K562 (cell line): ENCODE measurements at regions not wholly inside any gene's neighbourhood (a gene's known extent, or its start where the extent isn't known, plus 50 kb on each side); places are given as distances from the start of the nearest gene placed in this dataset.

ENCODE experiments used
- ATAC-seq: fragments of 200-7000 bp; cut with Tn5 transposase; 3 replicates; pipeline ENCODE4 v1.9.1; 2020; ENCODE audit warnings: moderate library complexity
- BruUV-seq: library from RNA; stranded (reverse); fragments of 400-500 nt; replicated peaks from 2 replicates; lab custom pipeline; 2021; lab: Mats Ljungman, UMichigan
- CTCF ChIA-PET: fragments of 300-600 bp; formaldehyde crosslinking; extraction: SDS; loops from one replicate; lab custom pipeline; 2021; ENCODE audit warnings: low intra/inter-chr PET ratio; lab: Yijun Ruan, JAX
- POLR2A ChIA-PET: fragments of 300-600, 350-650 bp; sonication (Branson Sonifier 250); formaldehyde crosslinking; extraction: SDS; loops from one replicate; lab custom pipeline; 2021; ENCODE audit warnings: antibody characterized with exemption, inconsistent platforms; lab: Yijun Ruan, JAX
- DNase-seq, 4 experiments: peaks; one replicate each; pipeline versions ENCODE4 v3.0.0 to v3.0.0-alpha.2; 2011 to 2018; ENCODE audit warnings: low spot score in 3 of 4, mixed read lengths in 3 of 4; ENCODE audit errors: extremely low read depth in 1 of 4
- FAIRE-seq: peaks from 2 replicates; lab custom pipeline; 2011; peaks lifted over from hg19 to GRCh38; lab: Jason Lieb, UNC
- H2AFZ ChIP-seq: 2 replicates; pipeline ENCODE4 v1.6.0; 2011; ENCODE audit warnings: low read depth, low read length, control low read depth, inconsistent platforms
- H3K27ac ChIP-seq: fragments of 200-600 bp; 3 replicates; pipeline ENCODE4 v1.8.0; 2011; ENCODE audit warnings: low read depth, mild to moderate bottlenecking, control low read depth, inconsistent platforms, low read length, moderate library complexity, mixed read lengths; ENCODE audit errors: extremely low read depth
- H3K27me3 ChIP-seq, 2 experiments: fragments of 300-600 bp in 1 of 2; 2 replicates in 1 of 2; 3 replicates in 1 of 2; pipeline versions ENCODE4 v1.6.0 to v1.8.0; 2011; ENCODE audit warnings: inconsistent platforms in 2 of 2, low read length in 2 of 2, mild to moderate bottlenecking in 1 of 2, mixed read lengths in 1 of 2, moderate library complexity in 1 of 2; ENCODE audit not compliant: control insufficient read depth in 2 of 2, insufficient read depth in 2 of 2
- H3K36me3 ChIP-seq: fragments of 300-600 bp; 3 replicates; pipeline ENCODE4 v1.8.0; 2011; ENCODE audit warnings: mild to moderate bottlenecking, low read length, inconsistent platforms; ENCODE audit not compliant: control insufficient read depth, insufficient read depth
- H3K4me1 ChIP-seq, 2 experiments: fragments of 200-600 bp in 1 of 2; replicated peaks in 1 of 2; 2 replicates in 1 of 2; 3 replicates in 1 of 2; pipeline versions ENCODE4 v1.5.1 to v1.8.0; 2011; ENCODE audit warnings: inconsistent platforms in 2 of 2, low read length in 2 of 2, mild to moderate bottlenecking in 1 of 2, mixed read lengths in 1 of 2, moderate library complexity in 1 of 2; ENCODE audit not compliant: control insufficient read depth in 2 of 2, insufficient read depth in 2 of 2
- H3K4me2 ChIP-seq: 2 replicates; pipeline ENCODE4 v1.6.1; 2011; ENCODE audit warnings: low read length, control low read depth, inconsistent platforms, mixed read lengths; ENCODE audit not compliant: insufficient read depth
- H3K4me3 ChIP-seq: fragments of 200-600 bp; sonication (generic), shearing (Covaris generic); 2 replicates; pipeline ENCODE4 v1.5.1; 2016; ENCODE audit warnings: control low read depth, inconsistent platforms
- H3K79me2 ChIP-seq: fragments of 200-600 bp; 3 replicates; pipeline ENCODE4 v1.8.0; 2011; ENCODE audit warnings: low read length, inconsistent platforms; ENCODE audit not compliant: control insufficient read depth, insufficient read depth
- H3K9ac ChIP-seq, 2 experiments: 2 replicates each; pipeline versions ENCODE4 v1.6.0 to v1.6.1; 2011; ENCODE audit warnings: low read depth in 2 of 2, low read length in 2 of 2, control low read depth in 1 of 2, inconsistent platforms in 1 of 2, mild to moderate bottlenecking in 1 of 2, mixed read lengths in 1 of 2; ENCODE audit not compliant: insufficient read depth in 1 of 2
- H3K9me1 ChIP-seq: one replicate; pipeline ENCODE4 v1.6.0; 2011; ENCODE audit warnings: inconsistent platforms, mild to moderate bottlenecking, low read length, moderate library complexity; ENCODE audit not compliant: control insufficient read depth, insufficient read depth
- H3K9me3 ChIP-seq: replicated peaks from 2 replicates; pipeline ENCODE4 v1.5.1; 2011; ENCODE audit warnings: low read depth, low read length, inconsistent platforms; ENCODE audit not compliant: control insufficient read depth, insufficient read depth
- H4K20me1 ChIP-seq: replicated peaks from 2 replicates; pipeline ENCODE4 v1.6.1; 2011; ENCODE audit warnings: low read length, inconsistent platforms, mixed read lengths; ENCODE audit not compliant: control insufficient read depth, insufficient read depth
- BCOR ChIP-seq: fragments of 450-650 bp; IDR thresholded peaks from 2 replicates; pipeline ENCODE4 v1.6.1; 2016
- BRCA1 ChIP-seq, 2 experiments: fragments of 450-650 bp in 1 of 2; sonication (generic) in 1 of 2; formaldehyde crosslinking in 1 of 2; IDR thresholded peaks; 2 replicates each; pipeline versions ENCODE4 v1.5.0 to v1.6.1; 2017 to 2020; ENCODE audit warnings: mild to moderate bottlenecking in 1 of 2, missing genetic modification reagents in 1 of 2
- DDX20 ChIP-seq: fragments of 450-650 bp; IDR thresholded peaks from 2 replicates; pipeline ENCODE4 v1.6.1; 2016; ENCODE audit warnings: missing genetic modification characterization, low read depth, mild to moderate bottlenecking, missing compliant biosample characterization, moderate library complexity
- ETS2 ChIP-seq: IDR thresholded peaks from 2 replicates; pipeline ENCODE4 v1.6.1; 2016; ENCODE audit warnings: borderline replicate concordance, missing genetic modification characterization, mild to moderate bottlenecking, moderate library complexity, missing compliant biosample characterization; ENCODE audit not compliant: poor library complexity, severe bottlenecking
- HMG20B ChIP-seq: fragments of 250-450 bp; sonication (Bioruptor Pico); IDR thresholded peaks from 2 replicates; pipeline ENCODE4 v1.5.0; 2021; ENCODE audit warnings: mild to moderate bottlenecking
- MLX ChIP-seq, 2 experiments: fragments of 450-650 bp in 1 of 2; sonication (generic) in 1 of 2; formaldehyde crosslinking; conservative IDR thresholded peaks; 2 replicates each; pipeline versions ENCODE4 v1.4.0 to v1.8.1; 2020 to 2022; ENCODE audit warnings: mild to moderate bottlenecking in 1 of 2, missing genetic modification reagents in 1 of 2
- NR0B1 ChIP-seq: fragments of 450-650 bp; IDR thresholded peaks from one replicate; pipeline ENCODE4 v1.6.1; 2018; ENCODE audit warnings: mild to moderate bottlenecking, moderate library complexity; ENCODE audit not compliant: partially characterized antibody
- RAD21 ChIP-seq, 2 experiments: fragments of 250-450 bp in 1 of 2; fragments of 450-650 bp in 1 of 2; sonication (Bioruptor Pico) in 1 of 2; formaldehyde crosslinking in 1 of 2; IDR thresholded peaks in 1 of 2; conservative IDR thresholded peaks in 1 of 2; 2 replicates each; pipeline versions ENCODE4 v1.4.0 to v1.8.0; 2020 to 2022; ENCODE audit warnings: mild to moderate bottlenecking in 2 of 2, moderate library complexity in 1 of 2
- RUNX1 ChIP-seq: sonication (generic); IDR thresholded peaks from 2 replicates; pipeline ENCODE4 v1.6.1; 2016; ENCODE audit warnings: antibody characterized with exemption, low read depth
- SMARCB1 ChIP-seq: IDR thresholded peaks from 2 replicates; pipeline ENCODE4 v1.6.1; 2011; ENCODE audit warnings: improper control_type of control experiment, low read depth; ENCODE audit not compliant: insufficient read length
- TOE1 ChIP-seq, 2 experiments: fragments of 450-650 bp in 1 of 2; sonication (generic) in 1 of 2; formaldehyde crosslinking in 1 of 2; IDR thresholded peaks; 2 replicates each; pipeline versions ENCODE4 v1.7.1 to v1.8.0; 2016 to 2022; ENCODE audit warnings: borderline replicate concordance in 2 of 2, mild to moderate bottlenecking in 2 of 2, antibody characterized with exemption in 1 of 2, inconsistent platforms in 1 of 2, low read depth in 1 of 2, missing genetic modification reagents in 1 of 2, moderate library complexity in 1 of 2
- TRIM28 ChIP-seq: fragments of 450-650 bp; IDR thresholded peaks from 2 replicates; pipeline ENCODE4 v1.6.1; 2017
- ZBTB2 ChIP-seq: fragments of 450-650 bp; IDR thresholded peaks from 2 replicates; pipeline ENCODE4 v1.6.1; 2016; ENCODE audit warnings: antibody characterized with exemption
- ZC3H4 ChIP-seq: sonication (generic); formaldehyde crosslinking; IDR thresholded peaks from 2 replicates; pipeline ENCODE4 v1.9.0; 2021; ENCODE audit warnings: missing genetic modification reagents, borderline replicate concordance
- ZFP91 ChIP-seq: sonication (generic); formaldehyde crosslinking; IDR thresholded peaks from 2 replicates; pipeline ENCODE4 v1.8.0; 2022; ENCODE audit warnings: mild to moderate bottlenecking, missing genetic modification reagents
- ZNF140 ChIP-seq: fragments of 250-450 bp; sonication (Bioruptor Pico); IDR thresholded peaks from 2 replicates; pipeline ENCODE4 v1.8.0; 2021; ENCODE audit warnings: moderate library complexity, mild to moderate bottlenecking, inconsistent platforms
- WGBS: fragments of 100-300 bp; shearing (Covaris generic); methylation state at CpG from one replicate; pipeline ENCODE4 v1.1.6; 2016; ENCODE audit warnings: low coverage, mixed read lengths; ENCODE audit not compliant: insufficient coverage; ENCODE audit errors: missing lambda C conversion rate; 5-methylcytosine and 5-hydroxymethylcytosine counted together
- in situ Hi-C: fragments of 300-500 bp; cut with MboI; formaldehyde crosslinking; loops from 4 replicates; pipeline ENCODE4 v1.15.0; 2018; ENCODE audit warnings: inconsistent platforms, mixed read lengths
- intact Hi-C: fragments of 100-400 bp; cut with micrococcal nuclease; formaldehyde crosslinking; loops from 2 replicates; pipeline ENCODE4 v1.14.2; 2022

- TF ChIP-seq BCOR (no peak), SMARCB1 (no peak), ETS2 (tag) (no peak), HMG20B (CRISPR knock-in tag) (no peak), TOE1 (IDR thresholded peaks at IDR 0.05; ENCODE audit: borderline replicate concordance) (no peak), TOE1 (CRISPR knock-in tag; IDR thresholded peaks at IDR 0.05; ENCODE audit: borderline replicate concordance, low read depth) (no peak), BRCA1 (IDR thresholded peaks at IDR 0.05) (no peak), BRCA1 (CRISPR knock-in tag; IDR thresholded peaks at IDR 0.05) (no peak), ZFP91 (CRISPR knock-in tag) (no peak)
These were observed 1202.2 kb downstream of the TMEM121 start (continued) for GRCh38 chr14:106728611-106729010.

- in situ Hi-C loops, result no loop called here
- no TSS peak for BruUV-seq
- H3K27me3 ChIP-seq, result no peaks in the 10 kb centered on the region
- intact Hi-C loops, result no loop called here
- H4K20me1 ChIP-seq, result no peaks in the 10 kb centered on the region
- ATAC-seq, result no peak
- H3K79me2 ChIP-seq, result no peaks in the 10 kb centered on the region
- H2AFZ ChIP-seq, result no peak overlapping the region
- H3K4me1 ChIP-seq, result no peaks in the 10 kb centered on the region
- FAIRE-seq, result no peak
- H3K9me1 ChIP-seq, result no peaks in the 10 kb centered on the region
- H3K4me3 ChIP-seq, result no peak overlapping the region
- WGBS, result 13% methylated on average over 2 of the region's 2 CpGs
- DNase-seq, result no peak
- H3K27ac ChIP-seq, result no peak overlapping the region
- no peak overlapping the region for H3K9ac ChIP-seq
- H3K36me3 ChIP-seq, result no peaks in the 10 kb centered on the region
- no peaks in the 10 kb centered on the region for H3K9me3 ChIP-seq
- H3K4me2 ChIP-seq, result no peak overlapping the region
- ChIA-PET CTCF (no interaction called here), POLR2A (no interaction called here)
- TF ChIP-seq RAD21 (CRISPR knock-in tag; conservative IDR thresholded peaks at IDR 0.05 in 1 of 2, IDR thresholded peaks at IDR 0.05 in 1 of 2) (no peak), DDX20 (tag) (no peak), ZNF140 (CRISPR knock-in tag) (no peak), MLX (CRISPR knock-in tag; conservative IDR thresholded peaks at IDR 0.05) (no peak), RUNX1 (no peak), TRIM28 (no peak), ZC3H4 (CRISPR knock-in tag) (no peak), ZBTB2 (no peak), NR0B1 (no peak)
These were observed 1203.2 kb downstream of the TMEM121 start for GRCh38 chr14:106729551-106729950.
